MCF 10A (cell line): ENCODE measurements at regions not wholly inside any gene's neighbourhood (a gene's known extent, or its start where the extent isn't known, plus 50 kb on each side); places are given as distances from the start of the nearest gene placed in this dataset.

Experiments
- BruUV-seq: library from RNA; stranded (reverse); fragments of 400-500 nt; replicated peaks from 2 replicates; lab custom pipeline; 2021; lab: Mats Ljungman, UMichigan
- CTCF ChIA-PET: fragments of 300-600 bp; sonication (Branson Sonifier 250); formaldehyde crosslinking; extraction: SDS; loops from one replicate; lab custom pipeline; 2021; ENCODE audit warnings: antibody characterized with exemption, inconsistent platforms; lab: Yijun Ruan, JAX
- POLR2A ChIA-PET: fragments of 300-600, 350-650 bp; sonication (Branson Sonifier 250); formaldehyde crosslinking; extraction: SDS; loops from one replicate; lab custom pipeline; 2020; ENCODE audit warnings: antibody characterized with exemption, inconsistent platforms; lab: Yijun Ruan, JAX
- DNase-seq: peaks from one replicate; pipeline ENCODE4 v3.0.0-alpha.2; 2018; ENCODE audit not compliant: unreplicated experiment
- H3K27ac Mint-ChIP-seq: one replicate; pipeline ENCODE4 v1.8.0; 2022; ENCODE audit warnings: mild to moderate bottlenecking, low read depth, mixed read lengths; ENCODE audit not compliant: unreplicated experiment
- H3K27me3 Mint-ChIP-seq: one replicate; pipeline ENCODE4 v1.8.0; 2022; ENCODE audit warnings: mixed read lengths; ENCODE audit not compliant: insufficient read depth, unreplicated experiment
- H3K36me3 Mint-ChIP-seq: one replicate; pipeline ENCODE4 v1.8.0; 2022; ENCODE audit warnings: mild to moderate bottlenecking, moderate library complexity, mixed read lengths; ENCODE audit not compliant: insufficient read depth, unreplicated experiment
- H3K4me1 Mint-ChIP-seq: one replicate; pipeline ENCODE4 v1.8.0; 2022; ENCODE audit warnings: mixed read lengths; ENCODE audit not compliant: insufficient read depth, unreplicated experiment
- H3K4me3 Mint-ChIP-seq: one replicate; pipeline ENCODE4 v1.8.0; 2022; ENCODE audit warnings: mild to moderate bottlenecking, moderate library complexity, mixed read lengths; ENCODE audit not compliant: unreplicated experiment
- H3K9me3 Mint-ChIP-seq: one replicate; pipeline ENCODE4 v1.8.0; 2022; ENCODE audit warnings: mixed read lengths; ENCODE audit not compliant: unreplicated experiment
- CTCF ChIP-seq: fragments of 200-600 bp; IDR thresholded peaks from one replicate; pipeline ENCODE4 v1.8.0; 2022; ENCODE audit warnings: antibody characterized with exemption, mild to moderate bottlenecking; ENCODE audit not compliant: unreplicated experiment
- intact Hi-C: fragments of 100-400 bp; cut with micrococcal nuclease; formaldehyde crosslinking; loops from 2 replicates; pipeline ENCODE4 v1.14.1; 2022

DNA sequence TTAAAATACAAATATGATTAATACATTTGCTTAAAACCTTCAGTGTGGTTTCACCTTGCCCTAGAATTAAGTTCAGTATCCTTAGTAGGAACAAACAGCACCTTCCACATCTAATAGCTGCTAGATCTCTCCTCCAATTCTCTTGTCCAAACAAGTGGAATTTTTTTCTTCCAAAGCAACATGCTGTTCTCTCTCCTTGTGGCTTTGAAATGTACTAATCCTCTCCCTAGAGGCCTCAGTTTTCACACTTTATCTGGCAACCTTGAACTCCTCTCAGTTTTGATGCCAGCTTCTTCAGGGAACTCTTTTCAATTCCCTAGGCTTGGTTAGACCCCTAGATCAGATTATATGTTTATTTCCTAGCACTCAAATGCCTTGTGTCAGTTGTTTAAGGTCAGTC lies 87.0 kb downstream of the GLUL start:
- peaks cover 23% of the 10 kb centered on the region for H3K4me1 Mint-ChIP-seq
- intact Hi-C loops: no loop called here
- H3K4me3 Mint-ChIP-seq: no peak overlapping the region
- DNase-seq: no peak
- POLR2A ChIA-PET: interaction anchor here (0.9 to 2.0 kb wide), 4 partner anchors 12 to 161 kb away, joined by 3 to 4 read pairs (median 4); partner anchors contain the start of gene GLUL
- no peaks in the 10 kb centered on the region for H3K27me3 Mint-ChIP-seq
- CTCF ChIA-PET: interaction anchor here (0.6 to 1.2 kb wide), 10 partner anchors 8 to 291 kb away, joined by 3 to 7 read pairs (median 3); no protein-coding TSS in a partner anchor
- H3K36me3 Mint-ChIP-seq: no peaks in the 10 kb centered on the region
- no peaks in the 10 kb centered on the region for H3K9me3 Mint-ChIP-seq
- BruUV-seq: no TSS peak
- H3K27ac Mint-ChIP-seq: no peak overlapping the region
- TF ChIP-seq CTCF: no peak

DNA sequence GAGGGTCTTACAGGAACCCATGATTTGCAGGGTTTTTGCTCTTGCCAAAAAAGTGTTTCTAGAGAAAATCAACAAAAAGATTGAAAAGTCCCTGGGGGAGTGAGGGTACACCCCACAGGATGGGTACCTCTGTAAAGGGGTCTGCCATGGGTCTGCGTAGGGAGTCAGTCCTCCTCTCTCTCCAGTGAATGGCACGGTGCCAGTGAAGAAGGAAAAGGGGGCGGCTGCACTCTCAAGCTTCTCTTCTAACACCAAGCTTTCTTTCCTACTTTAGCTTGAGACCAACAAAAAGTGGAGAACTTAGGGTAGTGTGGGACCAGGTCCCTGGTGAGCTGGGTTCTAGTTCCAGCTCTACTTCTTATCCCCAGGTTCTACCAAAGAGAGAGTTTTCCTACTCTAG lies 87.4 kb downstream of the GLUL start:
- CTCF ChIA-PET: interaction anchor here (0.6 to 1.2 kb wide), 6 partner anchors 62 to 291 kb away, joined by 3 to 4 read pairs (median 3); no protein-coding TSS in a partner anchor
- no peak for DNase-seq
- H3K9me3 Mint-ChIP-seq: no peaks in the 10 kb centered on the region
- H3K36me3 Mint-ChIP-seq: no peaks in the 10 kb centered on the region
- peaks cover 24% of the 10 kb centered on the region for H3K4me1 Mint-ChIP-seq
- H3K4me3 Mint-ChIP-seq: no peak overlapping the region
- H3K27ac Mint-ChIP-seq: no peak overlapping the region
- no TSS peak for BruUV-seq
- no peaks in the 10 kb centered on the region for H3K27me3 Mint-ChIP-seq
- TF ChIP-seq CTCF: no peak
- intact Hi-C loops: no loop called here
- POLR2A ChIA-PET: interaction anchor here (0.9 to 2.5 kb wide), 5 partner anchors 11 to 161 kb away, joined by 3 to 8 read pairs (median 4); partner anchors contain the start of gene GLUL

DNA sequence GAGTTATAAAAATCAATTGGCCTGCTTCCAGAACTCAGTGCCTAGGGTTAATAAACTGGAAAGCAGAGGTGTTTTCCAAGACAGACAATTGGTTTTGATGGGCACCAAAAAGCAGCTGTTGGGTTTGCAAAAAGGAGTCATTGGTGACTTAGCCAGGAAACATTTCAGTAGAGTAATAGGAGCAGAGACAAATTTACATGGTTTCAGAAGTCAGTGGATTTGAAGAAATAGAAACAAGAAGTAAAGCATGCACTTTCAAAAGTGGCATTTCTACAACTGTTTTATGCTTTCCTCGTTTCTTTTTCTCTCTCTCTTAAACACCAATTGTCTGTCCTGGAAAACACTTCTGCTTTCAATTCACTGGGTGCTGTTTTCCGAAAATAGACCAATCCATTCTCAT lies 87.8 kb downstream of the GLUL start:
- intact Hi-C loops: no loop called here
- POLR2A ChIA-PET: interaction anchor here (0.7 to 2.5 kb wide), 5 partner anchors 11 to 160 kb away, joined by 3 to 8 read pairs (median 4); no protein-coding TSS in a partner anchor
- Mint-ChIP-seq H3K4me1 (peaks cover 24% of the 10 kb centered on the region), H3K27me3 (no peaks in the 10 kb centered on the region), H3K4me3 (no peak overlapping the region), H3K36me3 (no peaks in the 10 kb centered on the region), H3K9me3 (no peaks in the 10 kb centered on the region), H3K27ac (no peak overlapping the region)
- CTCF ChIA-PET: interaction anchor here (0.6 to 0.7 kb wide), 2 partner anchors 76 to 79 kb away, joined by 3 read pairs; no protein-coding TSS in a partner anchor
- DNase-seq: no peak
- no TSS peak for BruUV-seq
- no peak for TF ChIP-seq CTCF

DNA sequence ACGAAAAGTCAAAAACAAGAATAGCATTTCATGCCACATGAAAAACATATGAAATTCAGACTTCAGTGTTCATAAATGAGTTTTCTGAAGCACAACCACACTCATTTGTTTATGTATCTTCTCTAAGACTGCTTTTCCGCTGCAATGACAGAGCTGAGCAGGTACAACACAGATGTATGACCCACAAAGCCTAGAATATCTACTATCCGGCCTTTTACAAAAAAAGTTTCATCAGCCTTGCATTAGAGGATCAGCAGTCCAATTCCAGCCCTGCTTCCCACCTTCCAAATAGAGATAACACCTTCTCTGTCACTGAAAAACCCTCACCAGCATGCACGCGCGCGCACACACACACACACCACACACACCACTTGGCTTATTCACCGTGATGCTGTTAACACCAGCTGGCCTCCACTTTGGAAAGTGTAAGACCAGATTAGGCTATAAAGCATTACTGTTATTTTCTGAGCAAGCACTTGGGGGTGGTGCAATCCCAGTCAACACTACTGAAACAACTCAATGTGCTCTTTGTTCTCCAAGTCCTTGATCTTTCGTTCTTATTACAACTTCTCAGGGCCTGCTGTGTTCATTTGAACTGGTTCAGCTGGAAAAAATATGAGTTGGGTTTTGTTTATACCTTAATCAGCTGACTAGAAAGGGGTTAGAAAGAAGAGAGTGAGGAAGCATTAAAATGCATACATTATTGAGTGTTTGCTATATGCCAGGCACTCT lies 90.0 kb downstream of the GLUL start:
- intact Hi-C loops: loop anchor here (1.0 kb wide), 1 partner anchor 95 kb away; no protein-coding TSS in a partner anchor
- H3K4me3 Mint-ChIP-seq: no peak overlapping the region
- no TSS peak for BruUV-seq
- no peak for TF ChIP-seq CTCF
- POLR2A ChIA-PET: interaction anchor here (0.6 to 2.7 kb wide), 7 partner anchors 10 to 158 kb away, joined by 3 to 17 read pairs (median 5); partner anchors contain the start of gene GLUL
- H3K4me1 Mint-ChIP-seq: peaks cover 24% of the 10 kb centered on the region
- H3K36me3 Mint-ChIP-seq: no peaks in the 10 kb centered on the region
- peak; percentile 42 for DNase-seq
- CTCF ChIA-PET: interaction anchor here (0.8 to 3.1 kb wide), 7 partner anchors 78 to 216 kb away, joined by 3 to 17 read pairs (median 4); no protein-coding TSS in a partner anchor
- H3K9me3 Mint-ChIP-seq: no peaks in the 10 kb centered on the region
- H3K27me3 Mint-ChIP-seq: no peaks in the 10 kb centered on the region
- no peak overlapping the region for H3K27ac Mint-ChIP-seq
